Transverse colon (tissue), 4 donors: ENCODE measurements at regions not wholly inside any gene's neighbourhood (a gene's known extent, or its start where the extent isn't known, plus 50 kb on each side); places are given as distances from the start of the nearest gene placed in this dataset.
"Not testable (repeated sequence)": the region's sequence is repeated elsewhere in the genome, so short reads cannot be mapped to it uniquely, and the experiment has no call there.

Experiments used
- DNase-seq: peaks from one replicate; pipeline ENCODE4 v3.0.0-alpha.2; 2019
- H3K27ac ChIP-seq, 4 donors: fragments of 200-600 bp; sonication (generic); 2 replicates each; pipeline ENCODE4 v1.5.1; 2016 to 2018; ENCODE audit warnings: inconsistent platforms in 4 of 4
- H3K27me3 ChIP-seq: fragments of 200-600 bp; sonication (generic); 2 replicates; pipeline ENCODE4 v1.5.1; 2017; ENCODE audit warnings: inconsistent platforms
- H3K36me3 ChIP-seq, 4 donors: fragments of 200-600 bp; sonication (generic); 2 replicates each; pipeline ENCODE4 v1.5.1; 2017 to 2019; ENCODE audit warnings: inconsistent platforms in 4 of 4
- H3K4me1 ChIP-seq, 4 donors: fragments of 200-600 bp; sonication (generic); 2 replicates each; pipeline ENCODE4 v1.5.1; 2017 to 2020; ENCODE audit warnings: inconsistent platforms in 4 of 4
- H3K4me3 ChIP-seq, 4 donors: fragments of 200-600 bp; sonication (generic); 1 replicate in 1 of 4; 2 replicates in 3 of 4; pipeline versions ENCODE4 v1.5.1 to v1.6.1; 2017 to 2019; ENCODE audit warnings: inconsistent platforms in 4 of 4
- H3K9me3 ChIP-seq, 2 donors: fragments of 200-600 bp; sonication (generic); 2 replicates each; pipeline ENCODE4 v1.5.1; 2017 to 2019; ENCODE audit warnings: inconsistent platforms in 2 of 2
- CTCF ChIP-seq, 5 experiments: fragments of 200-600 bp in 3 of 5; fragments of 450-650 bp in 2 of 5; sonication (generic) in 3 of 5; IDR thresholded peaks; 1 replicate in 2 of 5; 2 replicates in 3 of 5; pipeline ENCODE4 v1.5.1; 2016 to 2017; ENCODE audit warnings: antibody characterized with exemption in 5 of 5, inconsistent platforms in 3 of 5, mild to moderate bottlenecking in 2 of 5, moderate library complexity in 1 of 5
- EP300 ChIP-seq: sonication (generic); formaldehyde crosslinking; IDR thresholded peaks from one replicate; pipeline ENCODE4 v1.6.1; 2017; ENCODE audit warnings: antibody characterized with exemption, low read depth
- POLR2A ChIP-seq: fragments of 450-650 bp; IDR thresholded peaks from one replicate; pipeline ENCODE4 v1.6.1; 2016; ENCODE audit warnings: antibody characterized with exemption, mild to moderate bottlenecking, moderate library complexity
- POLR2AphosphoS5 ChIP-seq, 3 donors: sonication (generic); formaldehyde crosslinking; IDR thresholded peaks; one replicate each; pipeline ENCODE4 v1.6.1; 2016; ENCODE audit warnings: antibody characterized with exemption in 3 of 3
- WGBS, 2 donors: methylation state at CpG; one replicate each; pipeline ENCODE4 v1.1.5; 2018; ENCODE audit warnings: low coverage in 1 of 2; 5-methylcytosine and 5-hydroxymethylcytosine counted together
- in situ Hi-C, 4 donors: fragments of 200-750 bp; cut with MboI; loops; one replicate each; pipeline versions ENCODE4 v1.15.0 to v1.15.1; 2017; ENCODE audit warnings: low sequenced_read_pairs in 3 of 4, low pct_ligation_motif_present in 1 of 4, low pct_unique_long_range_greater_than_20kb in 1 of 4
- intact Hi-C: fragments of 100-400 bp; cut with DNase I; formaldehyde crosslinking; loops from one replicate; pipeline ENCODE4 v1.15.1; 2023; ENCODE audit warnings: low total_unique reads

GRCh38 chr3:193822492-193823212 lies 229.6 kb downstream of the OPA1 start:
- WGBS, 2 donors, result 91 to 93% methylated on average over 3 of the region's 3 CpGs
- Histone ChIP-seq H3K27ac (no peak overlapping the region), H3K9me3 (peaks cover 0 to 3% of the 10 kb centered on the region in 2 donors), H3K36me3 (no peaks in the 10 kb centered on the region), H3K4me3 (no peak overlapping the region), H3K4me1 (peaks cover 0 to 27% (median 7%) of the 10 kb centered on the region in 4 donors), H3K27me3 (no peaks in the 10 kb centered on the region)
- intact Hi-C loops, result no loop called here
- TF ChIP-seq POLR2AphosphoS5 (IDR thresholded peaks at IDR 0.05) (no peak), EP300 (no peak), POLR2A (no peak), CTCF (IDR thresholded peaks at IDR 0.05) (no peak)
- no peak for DNase-seq
- in situ Hi-C loops, result no loop called here

- H3K27ac ChIP-seq, intact Hi-C loops: not testable (repeated sequence)
- 94 to 100% methylated on average over 1 to 3 of the region's 3 CpGs for WGBS, 2 donors
Measured at GRCh38 chr3:193823213-193823605, 230.2 kb downstream of the OPA1 start.

GRCh38 chr3:193824365-193824764 lies 231.4 kb downstream of the OPA1 start:
- in situ Hi-C loops, result no loop called here
- Histone ChIP-seq H3K27me3 (no peaks in the 10 kb centered on the region), H3K4me1 (peaks cover 0 to 23% (median 6%) of the 10 kb centered on the region in 4 donors), H3K9me3 (peaks cover 0 to 3% of the 10 kb centered on the region in 2 donors), H3K27ac (peak overlapping the region in 3 of 4 donors; percentile 49 to 74 (median 59)), H3K4me3 (no peak overlapping the region), H3K36me3 (no peaks in the 10 kb centered on the region)
- no peak for TF ChIP-seq POLR2A
- peak in 1 of 3 donors; percentile 7 for TF ChIP-seq POLR2AphosphoS5 (IDR thresholded peaks at IDR 0.05)
- intact Hi-C loops, result no loop called here
- DNase-seq, result no peak

More at GRCh38 chr3:193823213-193823605, 230.2 kb downstream of the OPA1 start:
- in situ Hi-C loops, H3K9me3 ChIP-seq, H3K36me3 ChIP-seq, H3K4me3 ChIP-seq, DNase-seq, H3K27me3 ChIP-seq: not testable (repeated sequence)
- H3K4me1 ChIP-seq, result peaks cover 0 to 23% (median 6%) of the 10 kb centered on the region in 4 donors

- intact Hi-C loops (no loop called here), in situ Hi-C loops (no loop called here)
- peaks cover 0 to 23% (median 6%) of the 10 kb centered on the region in 4 donors for H3K4me1 ChIP-seq
- no peak for DNase-seq
- no peaks in the 10 kb centered on the region for H3K27me3 ChIP-seq
- H3K27ac ChIP-seq, result peak overlapping the region in 1 of 4 donors; percentile 47
- TF ChIP-seq EP300 (no peak), POLR2A (no peak), CTCF (IDR thresholded peaks at IDR 0.05) (no peak), POLR2AphosphoS5 (IDR thresholded peaks at IDR 0.05) (no peak)
- no peak overlapping the region for H3K4me3 ChIP-seq
- peaks cover 0 to 3% of the 10 kb centered on the region in 2 donors for H3K9me3 ChIP-seq
- 84% methylated on average over 6 of the region's 6 CpGs; no CpG with 5 or more reads in 1 of the 2 donors for WGBS, 2 donors
- H3K36me3 ChIP-seq, result no peaks in the 10 kb centered on the region
Measured at GRCh38 chr3:193825617-193826016, 232.6 kb downstream of the OPA1 start.

GRCh38 chr3:193826159-193826795 lies 233.3 kb downstream of the OPA1 start:
- WGBS, 2 donors, result 78% methylated on average over 5 to 12 of the region's 12 CpGs
- intact Hi-C loops (no loop called here), in situ Hi-C loops (no loop called here)
- H3K27ac ChIP-seq, result peak overlapping the region in 2 of 4 donors; percentile 16 to 47
- H3K4me3 ChIP-seq, result no peak overlapping the region
- peak; percentile 27 for DNase-seq
- no peaks in the 10 kb centered on the region for H3K36me3 ChIP-seq
- no peak for TF ChIP-seq EP300
- TF ChIP-seq CTCF (IDR thresholded peaks at IDR 0.05), result peak in 1 of 5 experiments; percentile 35
- no peak for TF ChIP-seq POLR2AphosphoS5 (IDR thresholded peaks at IDR 0.05)
- TF ChIP-seq POLR2A, result no peak
- no peaks in the 10 kb centered on the region for H3K27me3 ChIP-seq
- peaks cover 0 to 23% (median 6%) of the 10 kb centered on the region in 4 donors for H3K4me1 ChIP-seq
- H3K9me3 ChIP-seq, result peaks cover 0 to 3% of the 10 kb centered on the region in 2 donors
